Hippocampal formation (tissue), 2 donors: ENCODE measurements at regions not wholly inside any gene's neighbourhood (a gene's known extent, or its start where the extent isn't known, plus 50 kb on each side); places are given as distances from the start of the nearest gene placed in this dataset.
A peak's percentile ranks its signal among the peaks of the same experiment; 100 is the strongest.

ENCODE experiments used
- DNase-seq, 2 donors: peaks; one replicate each; lab custom pipeline; 2025; lab: John Stamatoyannopoulos, UW

DNA sequence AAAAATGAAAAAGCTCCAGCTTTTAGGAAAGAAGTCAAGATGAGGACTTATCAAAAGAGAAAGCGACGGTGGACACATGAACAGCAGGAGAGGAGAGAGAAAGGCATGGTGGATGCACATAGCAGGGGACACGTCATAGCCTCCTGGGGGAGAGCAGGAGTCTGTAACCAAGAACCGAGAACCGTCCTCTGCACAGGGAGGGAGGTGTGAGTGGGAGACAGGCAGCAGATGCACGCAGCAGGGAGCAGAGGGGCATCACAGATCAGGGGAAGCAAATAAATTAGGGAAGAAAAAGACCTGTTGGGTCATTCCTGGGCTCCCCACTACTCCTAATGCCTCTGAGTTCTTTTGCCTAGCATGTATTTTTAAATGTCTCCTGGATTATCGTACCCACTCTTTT lies 138.1 kb upstream of the RMST start:
- no peak for DNase-seq

DNA sequence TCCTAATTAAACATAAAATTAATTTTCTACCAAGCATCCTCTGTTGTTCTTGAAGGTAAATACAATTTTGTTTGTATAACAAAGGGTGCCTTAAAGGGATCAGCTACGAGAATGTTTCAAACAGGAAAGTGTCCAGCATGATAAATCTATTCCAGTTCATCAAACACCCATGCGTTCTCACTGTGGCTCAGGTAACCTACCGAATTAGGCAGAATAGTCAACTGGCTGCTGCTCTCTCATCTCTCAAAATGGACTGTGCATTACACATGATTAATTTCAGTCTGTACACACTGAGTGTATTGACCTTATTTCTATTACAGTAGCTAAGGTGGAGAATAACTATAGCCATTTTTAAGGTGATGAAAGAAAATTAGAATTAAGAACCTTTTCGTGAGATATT lies 127.5 kb upstream of the RMST start:
- DNase-seq, result no peak

DNA sequence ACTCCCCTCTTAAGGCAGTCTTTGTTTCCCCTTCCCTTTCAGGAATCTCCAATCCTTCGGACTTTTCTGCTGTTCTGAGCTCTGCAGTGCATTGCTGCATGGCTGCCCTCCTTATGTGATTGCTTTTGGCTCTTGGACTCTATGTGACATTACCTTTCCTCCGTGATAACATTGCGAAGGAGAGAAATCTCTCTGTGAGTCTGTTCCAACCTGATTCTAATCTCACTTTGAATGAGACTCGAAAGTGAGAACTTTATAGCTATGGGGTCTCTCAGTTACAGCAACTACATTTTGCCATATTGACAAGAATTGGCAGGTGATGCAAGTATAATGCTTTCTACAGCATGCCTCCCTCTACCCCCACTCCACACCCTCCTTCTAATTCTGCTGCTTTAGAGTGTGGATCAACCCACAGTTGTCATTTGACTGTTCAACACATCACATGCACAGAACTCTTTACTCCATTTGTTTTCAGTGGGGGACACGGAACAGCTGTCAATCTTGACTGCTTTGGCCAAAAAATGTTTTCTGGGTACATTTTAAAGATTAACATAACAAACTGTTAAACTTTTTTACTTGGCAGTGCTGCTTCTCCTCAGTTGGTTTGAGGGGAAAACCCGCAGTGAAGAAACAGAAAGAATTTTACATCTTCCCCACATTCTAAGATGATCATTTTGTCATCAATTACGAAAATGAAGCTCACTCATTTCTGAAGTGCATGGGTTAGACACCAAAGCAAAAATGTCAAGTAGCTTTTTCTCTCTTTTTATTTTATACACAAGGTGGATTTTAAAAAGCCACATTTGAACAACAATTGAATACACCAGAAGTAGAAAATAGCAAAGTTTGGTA lies 125.5 kb upstream of the RMST start:
- no peak for DNase-seq

DNA sequence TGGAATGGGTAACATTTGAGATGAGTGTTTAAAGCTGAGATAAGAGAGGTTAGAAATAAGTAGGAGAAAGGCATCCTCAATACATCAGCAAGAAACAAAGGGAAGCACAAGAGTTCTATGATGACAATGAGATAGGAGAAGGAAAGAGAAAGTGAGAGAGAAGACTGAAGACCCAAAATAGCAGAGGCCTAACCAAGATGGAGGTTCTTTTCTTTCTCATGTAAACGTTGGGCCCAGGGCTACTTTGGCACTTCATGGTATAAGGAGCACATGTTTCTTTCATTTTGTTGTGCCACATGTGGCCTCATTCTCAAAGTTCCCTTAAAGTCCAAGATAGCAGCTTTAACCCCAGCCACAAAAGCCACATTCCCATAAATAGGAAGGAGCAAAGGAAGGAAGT lies 120.5 kb upstream of the RMST start:
- no peak for DNase-seq

DNA sequence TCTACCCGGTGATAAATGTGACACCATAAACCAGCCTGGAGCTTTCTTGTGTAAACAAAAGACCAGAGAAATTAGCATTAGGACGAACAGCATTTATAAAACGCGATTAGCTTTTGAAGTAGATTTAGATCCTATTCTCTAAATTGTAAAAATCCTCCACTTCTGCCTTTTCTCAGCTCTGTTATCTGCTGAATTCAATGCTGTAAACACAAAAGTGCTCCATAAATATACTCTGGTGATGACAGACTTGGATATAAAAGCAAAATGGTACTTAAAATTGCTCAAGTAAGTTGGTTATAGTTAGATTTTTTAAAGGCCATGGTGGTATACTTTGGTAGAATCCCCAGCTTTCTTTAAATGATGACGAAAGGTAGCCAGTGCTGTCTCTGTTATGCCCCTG lies 114.6 kb upstream of the RMST start:
- DNase-seq, result no peak

DNA sequence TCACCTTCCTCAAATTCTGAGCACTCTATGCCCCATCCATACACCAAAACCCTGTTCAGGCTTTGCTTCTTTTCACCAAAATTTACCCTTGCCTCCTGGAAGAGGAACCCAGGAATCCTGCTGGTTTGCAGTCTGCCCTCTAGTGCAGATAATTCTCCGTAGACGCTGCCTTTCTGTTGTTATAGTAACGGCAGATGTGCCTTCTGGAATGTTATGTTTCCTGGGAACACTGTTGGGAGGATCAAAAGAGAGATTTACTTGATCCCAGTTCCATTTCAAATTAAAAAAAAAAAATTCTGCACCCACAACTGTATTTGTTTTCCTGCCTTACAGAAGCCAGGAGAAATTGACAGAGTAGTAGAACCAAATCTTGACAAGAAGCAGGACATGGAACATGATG lies 104.2 kb upstream of the RMST start:
- DNase-seq, result no peak

DNA sequence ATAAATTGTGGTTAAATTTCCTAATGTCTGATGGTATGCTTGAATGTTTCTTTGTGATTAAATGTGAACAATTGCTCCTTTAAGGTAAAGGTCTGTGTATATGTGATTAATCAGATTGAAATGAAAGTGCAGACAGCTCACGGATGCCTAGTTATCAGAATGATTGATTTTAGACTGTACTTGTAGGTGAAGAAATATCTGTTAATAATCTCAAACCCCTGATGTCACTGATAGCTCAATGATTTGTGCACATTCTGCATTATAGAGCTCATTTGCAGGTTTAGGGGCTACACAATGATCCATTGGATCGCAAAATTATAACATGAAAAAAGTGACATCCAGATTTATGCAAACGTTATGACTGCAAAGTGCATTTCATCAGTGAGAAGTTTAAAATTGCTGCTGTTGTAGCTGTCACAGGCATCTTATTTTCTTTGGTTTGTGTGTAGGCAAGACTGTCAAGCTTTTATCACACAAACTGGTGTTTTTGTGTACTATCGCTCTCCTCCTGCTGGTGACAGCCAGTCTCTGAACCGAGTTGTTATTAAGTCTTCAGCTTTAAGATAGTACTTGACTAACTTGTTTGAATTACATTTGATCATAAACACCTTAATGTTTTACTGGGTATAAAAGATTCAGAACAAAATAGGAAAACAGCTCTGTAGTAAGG lies 103.4 kb upstream of the RMST start:
- no peak for DNase-seq

DNA sequence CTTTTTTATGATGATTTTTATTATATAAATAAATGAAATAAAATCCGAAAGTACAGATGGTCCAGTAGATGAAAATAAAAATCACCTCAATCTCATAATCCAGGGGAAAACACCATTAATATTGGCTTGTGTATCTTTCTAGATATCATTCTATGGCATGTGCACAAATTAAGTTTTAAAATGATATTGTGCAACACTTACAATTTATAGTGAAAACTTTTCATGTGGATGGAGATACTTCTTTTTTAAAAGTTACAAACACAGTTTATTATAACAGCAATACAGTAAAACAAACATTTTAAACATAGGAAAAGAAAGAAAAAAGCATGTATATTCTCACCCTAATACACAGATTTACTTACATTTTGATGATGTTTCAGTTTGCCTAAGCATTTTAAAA lies 98.9 kb upstream of the RMST start:
- no peak for DNase-seq

DNA sequence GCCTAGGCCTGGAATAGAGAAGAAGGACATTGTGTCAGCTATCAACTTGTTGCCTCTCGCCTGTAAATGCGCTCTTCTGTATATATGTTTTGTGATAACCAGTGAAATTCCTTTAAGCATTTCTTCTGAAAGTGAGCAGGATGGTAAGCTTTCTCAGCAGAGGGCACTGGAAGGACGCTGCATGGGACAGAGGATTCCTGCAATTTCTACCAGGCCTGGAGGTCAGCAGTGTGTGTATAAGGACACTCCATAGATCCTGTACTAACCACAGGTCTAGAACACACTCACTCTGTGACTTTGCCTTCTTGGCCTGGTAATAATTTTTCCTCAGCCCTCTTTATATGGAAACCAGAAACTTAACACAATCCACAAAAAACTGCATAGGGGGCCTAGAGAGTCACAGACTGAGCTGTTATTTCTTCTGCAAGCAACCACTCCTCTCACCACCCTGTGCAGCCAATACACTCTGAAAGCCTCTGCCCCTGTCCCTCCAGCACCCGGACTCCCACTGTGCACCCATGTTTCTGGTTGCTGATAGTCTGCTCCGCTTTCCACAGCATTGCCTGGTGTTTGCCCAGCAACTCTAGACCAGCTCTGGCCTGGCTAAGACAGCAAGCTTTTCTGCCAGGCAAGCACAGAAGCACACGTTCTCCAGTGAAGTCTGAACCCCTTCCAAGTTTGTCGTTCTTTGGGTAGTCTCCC lies 94.0 kb upstream of the RMST start:
- no peak for DNase-seq

DNA sequence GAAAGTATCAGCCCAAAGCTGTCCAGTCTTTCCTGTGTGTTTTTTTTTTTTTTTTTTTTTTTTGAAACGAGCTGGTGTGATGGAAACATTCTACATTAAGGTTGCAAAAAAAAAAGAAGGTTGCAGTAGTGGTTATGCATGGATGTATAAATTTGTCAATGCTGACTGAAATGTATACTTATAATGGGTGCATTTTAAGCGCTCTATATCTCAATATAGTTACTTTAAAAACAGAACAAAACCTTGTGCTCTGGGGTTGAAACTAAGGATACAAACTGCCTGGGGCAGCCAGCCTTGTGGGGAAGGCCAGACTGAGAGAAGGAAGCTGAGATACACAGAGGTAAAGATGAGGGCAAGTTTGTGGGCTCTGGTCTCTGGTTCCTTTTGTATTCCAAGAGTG lies 87.3 kb upstream of the RMST start:
- DNase-seq, result no peak

DNA sequence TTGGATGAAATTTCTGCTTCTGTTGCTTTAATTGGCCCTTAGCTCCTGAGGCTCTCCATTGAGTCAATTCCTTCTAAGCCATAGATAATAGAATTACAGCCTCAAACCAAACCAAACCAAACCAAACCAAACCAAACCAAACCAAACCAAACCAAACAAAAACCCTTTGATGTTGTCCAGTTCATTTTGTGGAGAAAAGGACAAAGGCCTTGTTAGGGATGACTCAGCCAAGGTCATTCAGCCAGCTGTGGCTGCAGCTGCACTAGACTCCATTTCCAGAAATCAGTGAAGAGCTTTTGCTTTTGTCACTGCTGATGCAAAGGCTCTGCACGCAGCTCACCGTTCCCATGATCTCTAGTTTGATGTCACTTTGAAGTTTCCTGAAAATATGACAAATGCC lies 82.2 kb upstream of the RMST start:
- DNase-seq, result no peak

DNA sequence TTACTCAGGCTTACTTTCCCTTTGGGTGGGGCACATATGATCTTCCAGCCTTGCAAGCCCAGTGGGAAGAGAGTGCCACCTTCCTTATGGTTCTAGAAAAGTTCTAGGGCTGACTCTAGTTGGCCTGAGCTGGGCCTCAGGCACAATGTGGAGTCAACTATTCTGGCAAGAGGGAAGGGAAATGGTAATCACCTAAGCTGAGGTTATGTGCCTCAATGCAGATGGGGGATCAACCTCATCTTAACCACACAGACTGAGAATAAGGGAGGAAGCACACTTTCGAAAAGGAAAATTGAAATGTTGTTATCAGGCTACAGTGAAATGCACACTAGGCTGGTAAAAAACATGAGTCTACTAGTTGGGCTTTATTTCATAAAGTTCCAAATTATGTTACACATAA lies 77.5 kb upstream of the RMST start:
- DNase-seq, result no peak

DNA sequence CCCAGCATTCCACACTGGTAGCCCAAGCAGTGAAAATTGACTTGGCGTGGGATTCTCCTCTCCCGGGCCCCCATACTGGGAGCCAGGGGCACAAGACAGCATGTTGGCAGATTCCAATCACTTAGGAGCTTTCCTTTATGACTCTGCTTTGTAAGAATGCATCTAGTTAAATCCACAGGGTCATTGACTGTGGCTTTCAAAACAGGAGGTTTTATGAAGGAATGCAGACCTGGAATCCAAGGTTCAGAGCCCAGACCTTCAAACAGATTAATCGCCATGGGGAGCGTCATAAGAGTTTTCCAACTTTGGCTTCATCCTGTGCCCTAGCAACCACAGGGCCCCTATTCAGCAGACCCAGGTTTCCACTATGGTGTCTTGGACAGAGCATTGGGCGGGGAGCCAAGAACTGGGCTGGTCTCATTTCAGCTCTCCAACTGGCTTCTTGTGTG lies 76.4 kb upstream of the RMST start:
- DNase-seq, result peak; percentile 16 to 41

DNA sequence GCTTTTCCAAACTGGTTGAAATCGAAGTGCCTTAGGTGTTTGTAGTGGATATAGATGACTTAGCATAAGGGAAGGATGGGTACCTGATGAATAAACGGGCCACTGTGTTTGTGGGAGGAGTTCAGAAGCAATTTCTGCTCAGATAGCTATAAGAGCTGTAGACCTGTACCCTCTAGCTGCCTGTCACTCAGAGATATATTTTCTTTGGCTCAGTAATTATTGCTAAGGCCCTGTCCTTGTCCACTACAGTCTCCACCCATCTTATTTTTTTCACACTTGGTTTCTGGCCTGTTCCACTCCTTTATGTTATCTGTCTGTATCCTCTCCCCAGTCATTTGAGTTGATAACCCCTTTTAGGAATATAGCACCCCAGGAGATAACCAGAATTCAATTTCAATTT lies 74.8 kb upstream of the RMST start:
- no peak for DNase-seq

DNA sequence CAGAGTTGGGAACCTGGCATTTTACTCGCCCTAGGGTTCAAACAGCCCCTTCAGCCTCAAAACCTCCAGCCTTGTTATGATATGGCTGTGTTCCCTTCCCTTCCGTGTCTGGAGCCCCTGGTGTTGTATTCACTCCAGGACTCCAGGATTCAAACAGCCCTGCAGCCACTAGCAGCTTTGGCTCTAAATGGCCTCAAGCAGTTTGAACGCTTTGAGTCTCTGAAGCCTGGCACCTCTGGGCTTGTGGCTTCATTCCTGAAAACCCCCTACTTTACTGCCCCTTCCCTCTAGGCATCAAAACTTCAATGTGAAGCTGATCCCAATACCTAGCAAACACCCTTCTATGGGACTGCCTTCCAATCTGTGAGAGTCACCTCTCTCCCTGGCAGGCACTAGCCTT lies 67.9 kb upstream of the RMST start:
- DNase-seq, result no peak

DNA sequence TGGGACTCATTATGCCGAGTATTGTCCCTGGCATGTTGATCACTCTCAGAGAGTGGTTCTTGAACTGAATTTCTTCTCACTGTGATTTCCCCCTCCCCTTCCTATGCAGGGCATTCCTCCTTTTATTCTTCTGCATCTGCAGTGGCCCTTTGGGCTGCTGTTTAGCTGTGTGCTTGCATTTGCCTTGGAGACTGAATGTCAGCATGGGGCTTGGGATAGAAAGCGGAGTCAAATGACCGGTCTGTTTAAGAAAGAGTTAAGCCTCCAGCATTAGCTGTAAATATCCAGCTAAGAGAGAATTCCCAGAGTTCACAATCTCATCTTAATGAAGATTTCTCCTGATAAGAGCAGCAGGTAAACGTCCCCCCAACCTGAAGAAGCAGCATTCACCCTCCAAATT lies 65.6 kb upstream of the RMST start:
- DNase-seq, result no peak

DNA sequence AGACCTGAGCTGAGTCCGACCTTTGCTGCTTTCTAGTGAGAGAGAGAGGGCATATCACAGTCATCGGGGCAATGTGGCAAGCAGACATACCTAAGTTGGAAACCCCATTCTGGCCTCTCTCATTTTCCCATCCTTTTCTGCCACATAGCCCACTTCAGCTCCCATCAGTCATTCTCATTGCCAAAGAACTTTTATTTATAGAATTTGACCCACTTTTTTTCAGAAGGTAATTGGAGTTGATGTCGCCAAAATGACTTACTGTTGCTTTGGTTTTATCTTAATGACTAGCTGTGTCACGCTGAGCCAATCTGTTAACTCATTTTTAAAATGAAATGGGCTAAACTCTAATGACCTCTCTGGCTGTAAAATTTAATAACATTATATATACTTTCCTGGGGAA lies 63.9 kb upstream of the RMST start:
- no peak for DNase-seq

DNA sequence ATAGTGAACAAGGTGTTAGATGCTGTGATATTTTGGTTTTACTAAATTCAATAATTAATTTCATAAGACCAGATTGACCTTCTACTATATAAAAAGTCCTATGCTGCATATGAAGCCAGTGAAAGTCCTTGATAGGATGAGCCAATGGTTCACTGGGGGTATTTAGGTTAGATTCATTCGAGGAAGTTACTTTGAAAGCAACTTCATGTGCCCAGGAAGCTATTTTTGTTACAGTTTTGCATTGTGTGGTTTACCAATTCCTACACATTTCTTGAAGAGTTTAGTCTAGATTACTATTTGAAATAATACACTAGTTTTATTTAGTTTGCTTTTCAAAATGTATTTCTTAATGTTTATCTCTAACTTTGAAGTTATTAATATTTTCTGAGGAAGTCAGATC lies 58.5 kb upstream of the RMST start:
- DNase-seq, result no peak

DNA sequence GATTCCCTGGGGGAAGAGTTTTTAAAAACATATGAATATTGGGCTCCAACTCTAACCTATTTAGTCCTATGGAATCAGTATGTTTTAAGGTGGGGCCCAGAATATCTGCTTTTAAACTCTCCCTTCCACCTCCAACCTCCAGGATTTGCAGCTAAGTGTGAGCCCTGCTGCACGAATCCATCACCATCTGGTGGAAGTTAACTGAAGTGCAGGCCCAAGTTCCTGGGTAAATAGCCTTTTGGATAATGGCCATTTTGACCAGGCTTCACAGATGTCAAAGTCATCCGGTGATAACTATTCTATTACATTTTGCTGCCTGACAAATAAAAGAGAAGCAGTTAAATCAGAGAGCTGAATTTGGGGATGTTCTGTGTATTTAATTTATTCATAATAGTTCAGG lies 58.1 kb upstream of the RMST start:
- peak; percentile 5 to 9 for DNase-seq

DNA sequence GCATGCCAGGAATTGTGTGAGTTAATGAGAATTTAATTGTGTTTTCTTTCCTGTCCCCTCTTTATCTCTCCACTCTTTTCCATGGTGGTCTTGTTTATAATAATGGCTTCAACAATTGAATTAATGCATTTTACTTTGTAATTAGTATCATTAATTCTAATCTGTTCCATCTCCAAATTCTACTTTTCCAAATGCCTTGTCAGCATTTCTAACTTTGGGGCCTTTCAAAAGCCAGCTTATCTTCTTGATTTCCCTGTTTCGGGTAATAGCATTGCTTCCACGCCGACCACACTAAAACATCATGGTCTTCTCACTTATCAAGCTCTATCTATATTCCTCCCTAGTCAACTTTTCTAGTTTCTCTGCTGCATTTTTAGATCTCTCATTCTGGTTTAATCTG lies 54.2 kb upstream of the RMST start:
- no peak for DNase-seq

DNA sequence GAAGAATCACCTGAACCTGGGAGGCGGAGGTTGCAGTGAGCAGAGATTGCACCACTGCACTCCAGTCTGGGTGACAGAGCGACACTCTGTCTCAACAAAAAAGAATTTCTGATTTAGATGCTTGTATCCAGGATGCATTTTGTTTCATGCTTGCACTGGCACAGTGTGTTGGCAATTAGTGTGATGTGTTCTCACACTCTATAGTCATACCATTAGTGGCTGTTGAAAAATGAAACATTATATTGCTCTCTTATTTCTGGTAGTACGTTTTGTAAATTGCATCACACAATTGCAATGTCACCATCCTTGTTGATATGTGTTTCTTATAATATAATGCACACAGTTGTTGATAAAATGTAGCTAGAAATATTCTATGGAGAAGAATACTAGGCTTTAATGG lies 51.3 kb upstream of the RMST start:
- no peak for DNase-seq
